ENCODE measurements at regions not wholly inside any gene's neighbourhood (a gene's known extent, or its start where the extent isn't known, plus 50 kb on each side); places are given as distances from the start of the nearest gene placed in this dataset.

GRCh38 chr4:112940336-112940735, 109.1 kb upstream of the ANK2 start:
- no peak overlapping the region for H3K9ac ChIP-seq (ENCODE audit: low read depth, low read length)
- no peaks in the 10 kb centered on the region for H3K36me3 ChIP-seq (ENCODE audit: control insufficient read depth, insufficient read depth, low read length)
- no peak overlapping the region for H2AK5ac ChIP-seq (ENCODE audit: low read depth, low read length)
- no peak for TF ChIP-seq NFE2L2 (IDR thresholded peaks at IDR 0.05; ENCODE audit: low read depth, low read length)
- TF ChIP-seq MXI1 (IDR thresholded peaks at IDR 0.05; ENCODE audit: borderline replicate concordance, low read depth, low read length): no peak
- no peak for TF ChIP-seq CHD1 (IDR thresholded peaks at IDR 0.05; ENCODE audit: low read depth, low read length)
- no peak for TF ChIP-seq SMC3 (IDR thresholded peaks at IDR 0.05; ENCODE audit: low read depth, low read length)
- no peak overlapping the region for H3K23ac ChIP-seq (ENCODE audit: low read depth, low read length)
- ChIA-PET CTCF (interaction anchor here (0.7 to 1.3 kb wide), 2 partner anchors 8 to 1430 kb away, joined by 3 to 5 read pairs; no protein-coding TSS in a partner anchor), POLR2A (ENCODE audit: unreplicated experiment) (no interaction called here)
- no peaks in the 10 kb centered on the region for H3K9me3 ChIP-seq (ENCODE audit: control insufficient read depth, insufficient read depth, low read length)
- no peak overlapping the region for H2BK5ac ChIP-seq (ENCODE audit: low read depth, low read length, poor library complexity, severe bottlenecking)
- H4K91ac ChIP-seq (ENCODE audit: insufficient read depth, low read depth, low read length): no peak overlapping the region
- no peak overlapping the region for H2BK120ac ChIP-seq (ENCODE audit: low read depth, low read length)
- H3K14ac ChIP-seq (replicated peaks; ENCODE audit: low read depth, low read length): no peak overlapping the region
- no peak overlapping the region for H4K5ac ChIP-seq (ENCODE audit: low read depth, low read length)
- no peaks in the 10 kb centered on the region for H3K4me1 ChIP-seq (ENCODE audit: control insufficient read depth, insufficient read depth, low read length)
- in situ Hi-C loops (cut with MboI; ENCODE audit: low sequenced_read_pairs): loop anchor here (25.0 kb wide), 2 partner anchors 303 to 603 kb away; partner anchors contain the start of genes LARP7 and ZGRF1
- dilution Hi-C loops (cut with HindIII; ENCODE audit: low sequenced_read_pairs, unreplicated experiment): no loop called here
- intact Hi-C loops (cut with micrococcal nuclease): no loop called here
- H2AK9ac ChIP-seq (replicated peaks; ENCODE audit: low read depth, low read length, poor library complexity): no peak overlapping the region
- H3K27me3 ChIP-seq (ENCODE audit: control insufficient read depth, insufficient read depth, low read length): no peaks in the 10 kb centered on the region
- no peak overlapping the region for H3K4me3 ChIP-seq (ENCODE audit: insufficient read depth, low read depth, low read length)
- H2BK20ac ChIP-seq (ENCODE audit: low read depth, low read length): no peak overlapping the region
- H3K9me1 ChIP-seq (ENCODE audit: insufficient read depth, low read length): no peaks in the 10 kb centered on the region
- H3K4ac ChIP-seq (ENCODE audit: low read depth, low read length): no peak overlapping the region
- H4K20me1 ChIP-seq (ENCODE audit: insufficient read depth, low read length): no peaks in the 10 kb centered on the region
- H3K56ac ChIP-seq (ENCODE audit: extremely low read depth, insufficient read depth, low read length): no peak overlapping the region
- no peak overlapping the region for H3K27ac ChIP-seq (ENCODE audit: insufficient read depth, low read length)
- H2AFZ ChIP-seq (replicated peaks; ENCODE audit: low read length, poor library complexity): no peak overlapping the region
- no TSS peak for BruUV-seq (replicated peaks)
- no peak overlapping the region for H3K18ac ChIP-seq (ENCODE audit: low read depth, low read length)
- no peak overlapping the region for H4K8ac ChIP-seq (ENCODE audit: low read depth in 2 of 2, low read length in 2 of 2)
- no peaks in the 10 kb centered on the region for H3K79me1 ChIP-seq (ENCODE audit: low read depth in 1 of 2, low read length in 2 of 2)
- no peak overlapping the region for H2BK15ac ChIP-seq (ENCODE audit: low read depth, low read length)
- ATAC-seq (ENCODE audit: low read depth): no peak
- no peak for DNase-seq
- H3K4me2 ChIP-seq (ENCODE audit: low read depth, low read length): no peak overlapping the region

Measured in IMR-90 (cell line).